HEK293 (cell line): ENCODE measurements at regions not wholly inside any gene's neighbourhood (a gene's known extent, or its start where the extent isn't known, plus 50 kb on each side); places are given as distances from the start of the nearest gene placed in this dataset.

Experiments used
- CTCF ChIP-seq: fragments of 450-650 bp; formaldehyde crosslinking; IDR thresholded peaks from 2 replicates; pipeline ENCODE4 v1.5.1; 2016; ENCODE audit warnings: missing biosample characterization, missing genetic modification characterization
- KLF8 ChIP-seq: fragments of 450-650 bp; formaldehyde crosslinking; IDR thresholded peaks from 2 replicates; pipeline ENCODE4 v1.5.1; 2016; ENCODE audit warnings: missing biosample characterization, missing genetic modification characterization
- SCRT1 ChIP-seq: fragments of 450-650 bp; formaldehyde crosslinking; IDR thresholded peaks from 2 replicates; pipeline ENCODE4 v1.5.1; 2016; ENCODE audit warnings: missing biosample characterization, missing genetic modification characterization, borderline replicate concordance
- SETDB1 ChIP-seq: IDR thresholded peaks from one replicate; pipeline ENCODE4 v1.6.1; 2017; ENCODE audit warnings: mild to moderate bottlenecking, low read length, moderate library complexity, mixed read lengths; ENCODE audit not compliant: insufficient read length
- ZBTB20 ChIP-seq: fragments of 450-650 bp; formaldehyde crosslinking; IDR thresholded peaks from 2 replicates; pipeline ENCODE4 v1.5.1; 2016; ENCODE audit warnings: missing biosample characterization, missing genetic modification characterization
- ZBTB7A ChIP-seq: fragments of 450-650 bp; formaldehyde crosslinking; IDR thresholded peaks from 2 replicates; pipeline ENCODE4 v1.5.1; 2016; ENCODE audit warnings: low read depth, missing biosample characterization, missing genetic modification characterization
- ZNF121 ChIP-seq: fragments of 450-650 bp; formaldehyde crosslinking; IDR thresholded peaks from 2 replicates; pipeline ENCODE4 v1.5.1; 2016; ENCODE audit warnings: missing biosample characterization, missing genetic modification characterization
- ZNF350 ChIP-seq: fragments of 450-650 bp; formaldehyde crosslinking; IDR thresholded peaks from 2 replicates; pipeline ENCODE4 v1.5.0; 2017; ENCODE audit warnings: missing biosample characterization, mild to moderate bottlenecking, missing genetic modification characterization
- ZNF660 ChIP-seq: fragments of 450-650 bp; IDR thresholded peaks from 2 replicates; pipeline ENCODE4 v1.5.1; 2018; ENCODE audit warnings: missing biosample characterization, mild to moderate bottlenecking, missing genetic modification characterization
- ZNF768 ChIP-seq: fragments of 450-650 bp; formaldehyde crosslinking; IDR thresholded peaks from 2 replicates; pipeline ENCODE4 v1.5.1; 2018; ENCODE audit warnings: missing biosample characterization, mild to moderate bottlenecking, missing genetic modification characterization
- TF ChIP-seq, protein P1 (sequence below): fragments of 450-650 bp; formaldehyde crosslinking; IDR thresholded peaks from 2 replicates; pipeline ENCODE4 v1.5.1; 2016; ENCODE audit warnings: missing biosample characterization, missing genetic modification characterization
- TF ChIP-seq, protein P2 (sequence below): fragments of 450-650 bp; IDR thresholded peaks from 2 replicates; pipeline ENCODE4 v1.5.1; 2018; ENCODE audit warnings: missing biosample characterization, missing genetic modification characterization
- TF ChIP-seq, protein P3 (sequence below): fragments of 450-650 bp; formaldehyde crosslinking; IDR thresholded peaks from 2 replicates; pipeline ENCODE4 v1.5.1; 2016; ENCODE audit warnings: missing biosample characterization, missing genetic modification characterization, borderline replicate concordance

- TF ChIP-seq ZNF350 (tag by site-specific recombination) (no peak), ZNF121 (tag by site-specific recombination) (no peak), ZBTB7A (tag by site-specific recombination) (no peak), ZNF768 (tag by site-specific recombination) (no peak), ZNF660 (tag by site-specific recombination) (no peak), CTCF (tag by site-specific recombination) (no peak), SCRT1 (tag by site-specific recombination) (no peak), KLF8 (tag by site-specific recombination) (no peak), ZBTB20 (tag by site-specific recombination) (no peak), SETDB1 (no peak)
- TF ChIP-seq, protein P1, sequence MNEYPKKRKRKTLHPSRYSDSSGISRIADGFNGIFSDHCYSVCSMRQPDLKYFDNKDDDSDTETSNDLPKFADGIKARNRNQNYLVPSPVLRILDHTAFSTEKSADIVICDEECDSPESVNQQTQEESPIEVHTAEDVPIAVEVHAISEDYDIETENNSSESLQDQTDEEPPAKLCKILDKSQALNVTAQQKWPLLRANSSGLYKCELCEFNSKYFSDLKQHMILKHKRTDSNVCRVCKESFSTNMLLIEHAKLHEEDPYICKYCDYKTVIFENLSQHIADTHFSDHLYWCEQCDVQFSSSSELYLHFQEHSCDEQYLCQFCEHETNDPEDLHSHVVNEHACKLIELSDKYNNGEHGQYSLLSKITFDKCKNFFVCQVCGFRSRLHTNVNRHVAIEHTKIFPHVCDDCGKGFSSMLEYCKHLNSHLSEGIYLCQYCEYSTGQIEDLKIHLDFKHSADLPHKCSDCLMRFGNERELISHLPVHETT, result no peak
- TF ChIP-seq, protein P2, sequence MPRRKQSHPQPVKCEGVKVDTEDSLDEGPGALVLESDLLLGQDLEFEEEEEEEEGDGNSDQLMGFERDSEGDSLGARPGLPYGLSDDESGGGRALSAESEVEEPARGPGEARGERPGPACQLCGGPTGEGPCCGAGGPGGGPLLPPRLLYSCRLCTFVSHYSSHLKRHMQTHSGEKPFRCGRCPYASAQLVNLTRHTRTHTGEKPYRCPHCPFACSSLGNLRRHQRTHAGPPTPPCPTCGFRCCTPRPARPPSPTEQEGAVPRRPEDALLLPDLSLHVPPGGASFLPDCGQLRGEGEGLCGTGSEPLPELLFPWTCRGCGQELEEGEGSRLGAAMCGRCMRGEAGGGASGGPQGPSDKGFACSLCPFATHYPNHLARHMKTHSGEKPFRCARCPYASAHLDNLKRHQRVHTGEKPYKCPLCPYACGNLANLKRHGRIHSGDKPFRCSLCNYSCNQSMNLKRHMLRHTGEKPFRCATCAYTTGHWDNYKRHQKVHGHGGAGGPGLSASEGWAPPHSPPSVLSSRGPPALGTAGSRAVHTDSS (tag by site-specific recombination), result no peak
- TF ChIP-seq, protein P3, sequence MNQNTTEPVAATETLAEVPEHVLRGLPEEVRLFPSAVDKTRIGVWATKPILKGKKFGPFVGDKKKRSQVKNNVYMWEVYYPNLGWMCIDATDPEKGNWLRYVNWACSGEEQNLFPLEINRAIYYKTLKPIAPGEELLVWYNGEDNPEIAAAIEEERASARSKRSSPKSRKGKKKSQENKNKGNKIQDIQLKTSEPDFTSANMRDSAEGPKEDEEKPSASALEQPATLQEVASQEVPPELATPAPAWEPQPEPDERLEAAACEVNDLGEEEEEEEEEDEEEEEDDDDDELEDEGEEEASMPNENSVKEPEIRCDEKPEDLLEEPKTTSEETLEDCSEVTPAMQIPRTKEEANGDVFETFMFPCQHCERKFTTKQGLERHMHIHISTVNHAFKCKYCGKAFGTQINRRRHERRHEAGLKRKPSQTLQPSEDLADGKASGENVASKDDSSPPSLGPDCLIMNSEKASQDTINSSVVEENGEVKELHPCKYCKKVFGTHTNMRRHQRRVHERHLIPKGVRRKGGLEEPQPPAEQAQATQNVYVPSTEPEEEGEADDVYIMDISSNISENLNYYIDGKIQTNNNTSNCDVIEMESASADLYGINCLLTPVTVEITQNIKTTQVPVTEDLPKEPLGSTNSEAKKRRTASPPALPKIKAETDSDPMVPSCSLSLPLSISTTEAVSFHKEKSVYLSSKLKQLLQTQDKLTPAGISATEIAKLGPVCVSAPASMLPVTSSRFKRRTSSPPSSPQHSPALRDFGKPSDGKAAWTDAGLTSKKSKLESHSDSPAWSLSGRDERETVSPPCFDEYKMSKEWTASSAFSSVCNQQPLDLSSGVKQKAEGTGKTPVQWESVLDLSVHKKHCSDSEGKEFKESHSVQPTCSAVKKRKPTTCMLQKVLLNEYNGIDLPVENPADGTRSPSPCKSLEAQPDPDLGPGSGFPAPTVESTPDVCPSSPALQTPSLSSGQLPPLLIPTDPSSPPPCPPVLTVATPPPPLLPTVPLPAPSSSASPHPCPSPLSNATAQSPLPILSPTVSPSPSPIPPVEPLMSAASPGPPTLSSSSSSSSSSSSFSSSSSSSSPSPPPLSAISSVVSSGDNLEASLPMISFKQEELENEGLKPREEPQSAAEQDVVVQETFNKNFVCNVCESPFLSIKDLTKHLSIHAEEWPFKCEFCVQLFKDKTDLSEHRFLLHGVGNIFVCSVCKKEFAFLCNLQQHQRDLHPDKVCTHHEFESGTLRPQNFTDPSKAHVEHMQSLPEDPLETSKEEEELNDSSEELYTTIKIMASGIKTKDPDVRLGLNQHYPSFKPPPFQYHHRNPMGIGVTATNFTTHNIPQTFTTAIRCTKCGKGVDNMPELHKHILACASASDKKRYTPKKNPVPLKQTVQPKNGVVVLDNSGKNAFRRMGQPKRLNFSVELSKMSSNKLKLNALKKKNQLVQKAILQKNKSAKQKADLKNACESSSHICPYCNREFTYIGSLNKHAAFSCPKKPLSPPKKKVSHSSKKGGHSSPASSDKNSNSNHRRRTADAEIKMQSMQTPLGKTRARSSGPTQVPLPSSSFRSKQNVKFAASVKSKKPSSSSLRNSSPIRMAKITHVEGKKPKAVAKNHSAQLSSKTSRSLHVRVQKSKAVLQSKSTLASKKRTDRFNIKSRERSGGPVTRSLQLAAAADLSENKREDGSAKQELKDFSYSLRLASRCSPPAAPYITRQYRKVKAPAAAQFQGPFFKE, result no peak
These were observed 146.6 kb upstream of the PEX5L start for GRCh38 chr3:180183346-180183745.
